IMR-90 (cell line): ENCODE measurements at regions not wholly inside any gene's neighbourhood (a gene's known extent, or its start where the extent isn't known, plus 50 kb on each side); places are given as distances from the start of the nearest gene placed in this dataset.

Experiments used
- ATAC-seq: fragments of 200-7000 bp; cut with Tn5 transposase; 2 replicates; pipeline ENCODE4 v1.9.1; 2020; ENCODE audit warnings: low read depth, mild to moderate bottlenecking, moderate library complexity
- BruUV-seq: library from RNA; stranded (reverse); fragments of 400-500 nt; replicated peaks from 2 replicates; lab custom pipeline; 2021; lab: Mats Ljungman, UMichigan
- CTCF ChIA-PET: fragments of 300-600 bp; formaldehyde crosslinking; extraction: SDS; loops from one replicate; lab custom pipeline; 2021; ENCODE audit warnings: antibody characterized with exemption; lab: Yijun Ruan, JAX
- POLR2A ChIA-PET: fragments of 300-600 bp; sonication (Branson Sonifier 250); formaldehyde crosslinking; loops from one replicate; lab custom pipeline; 2022; ENCODE audit warnings: antibody characterized with exemption; ENCODE audit not compliant: unreplicated experiment; lab: Charles Lee
- DNase-seq: peaks from one replicate; pipeline ENCODE4 v3.0.0; 2013
- H2AFZ ChIP-seq: replicated peaks from 2 replicates; pipeline ENCODE3; 2013; ENCODE audit warnings: low read length, mild to moderate bottlenecking; ENCODE audit not compliant: poor library complexity
- H2AK5ac ChIP-seq: 2 replicates; pipeline ENCODE4 v1.6.1; 2013; ENCODE audit warnings: low read depth, low read length, inconsistent platforms
- H2AK9ac ChIP-seq: replicated peaks from 2 replicates; pipeline ENCODE3; 2013; ENCODE audit warnings: mild to moderate bottlenecking, low read depth, low read length, moderate library complexity; ENCODE audit not compliant: poor library complexity
- H2BK120ac ChIP-seq: 2 replicates; pipeline ENCODE4 v1.6.1; 2013; ENCODE audit warnings: low read depth, low read length, inconsistent platforms
- H2BK15ac ChIP-seq: 3 replicates; pipeline ENCODE4 v1.6.1; 2013; ENCODE audit warnings: low read depth, low read length, inconsistent platforms
- H2BK20ac ChIP-seq: 2 replicates; pipeline ENCODE4 v1.6.1; 2013; ENCODE audit warnings: low read depth, mild to moderate bottlenecking, inconsistent platforms, low read length, moderate library complexity
- H2BK5ac ChIP-seq: 2 replicates; pipeline ENCODE4 v1.6.1; 2013; ENCODE audit warnings: mild to moderate bottlenecking, low read depth, low read length, inconsistent platforms; ENCODE audit not compliant: poor library complexity, severe bottlenecking
- H3K14ac ChIP-seq: replicated peaks from 2 replicates; pipeline ENCODE4 v1.6.1; 2013; ENCODE audit warnings: low read depth, low read length, inconsistent platforms
- H3K18ac ChIP-seq: 2 replicates; pipeline ENCODE4 v1.6.1; 2013; ENCODE audit warnings: low read depth, low read length, control low read depth
- H3K23ac ChIP-seq: 2 replicates; pipeline ENCODE4 v1.6.1; 2013; ENCODE audit warnings: low read depth, low read length, inconsistent platforms
- H3K27ac ChIP-seq: 2 replicates; pipeline ENCODE4 v1.5.1; 2013; ENCODE audit warnings: mild to moderate bottlenecking, control low read depth, low read length; ENCODE audit not compliant: insufficient read depth
- H3K27me3 ChIP-seq: 2 replicates; pipeline ENCODE4 v1.6.1; 2013; ENCODE audit warnings: low read length; ENCODE audit not compliant: control insufficient read depth, insufficient read depth
- H3K36me3 ChIP-seq: 2 replicates; pipeline ENCODE4 v1.6.1; 2013; ENCODE audit warnings: low read length, mixed read lengths; ENCODE audit not compliant: control insufficient read depth, insufficient read depth
- H3K4ac ChIP-seq: 2 replicates; pipeline ENCODE4 v1.6.1; 2013; ENCODE audit warnings: low read depth, low read length, inconsistent platforms
- H3K4me1 ChIP-seq: 2 replicates; pipeline ENCODE4 v1.6.1; 2013; ENCODE audit warnings: low read length, mixed read lengths; ENCODE audit not compliant: control insufficient read depth, insufficient read depth
- H3K4me2 ChIP-seq: 2 replicates; pipeline ENCODE4 v1.6.1; 2013; ENCODE audit warnings: low read depth, mild to moderate bottlenecking, control low read depth, low read length, moderate library complexity
- H3K4me3 ChIP-seq: 2 replicates; pipeline ENCODE4 v1.5.1; 2013; ENCODE audit warnings: low read depth, mild to moderate bottlenecking, control low read depth, low read length, moderate library complexity; ENCODE audit not compliant: insufficient read depth
- H3K56ac ChIP-seq: 2 replicates; pipeline ENCODE4 v1.6.1; 2013; ENCODE audit warnings: low read length, inconsistent platforms; ENCODE audit not compliant: insufficient read depth; ENCODE audit errors: extremely low read depth
- H3K79me1 ChIP-seq, 2 experiments: 2 replicates each; pipeline ENCODE4 v1.6.1; 2013; ENCODE audit warnings: low read length in 2 of 2, inconsistent platforms in 1 of 2, low read depth in 1 of 2
- H3K9ac ChIP-seq: 2 replicates; pipeline ENCODE4 v1.6.1; 2013; ENCODE audit warnings: low read depth, low read length, control low read depth
- H3K9me1 ChIP-seq: 2 replicates; pipeline ENCODE4 v1.6.1; 2013; ENCODE audit warnings: low read length, inconsistent platforms; ENCODE audit not compliant: insufficient read depth
- H3K9me3 ChIP-seq: 2 replicates; pipeline ENCODE4 v1.6.1; 2013; ENCODE audit warnings: low read length; ENCODE audit not compliant: control insufficient read depth, insufficient read depth
- H4K20me1 ChIP-seq: 2 replicates; pipeline ENCODE4 v1.6.1; 2013; ENCODE audit warnings: low read length, inconsistent platforms; ENCODE audit not compliant: insufficient read depth
- H4K5ac ChIP-seq: 2 replicates; pipeline ENCODE4 v1.6.1; 2013; ENCODE audit warnings: mild to moderate bottlenecking, low read depth, low read length, control low read depth
- H4K8ac ChIP-seq, 2 experiments: 2 replicates each; pipeline ENCODE4 v1.6.1; 2013; ENCODE audit warnings: low read depth in 2 of 2, low read length in 2 of 2, control low read depth in 1 of 2, inconsistent platforms in 1 of 2
- H4K91ac ChIP-seq: 2 replicates; pipeline ENCODE4 v1.6.1; 2013; ENCODE audit warnings: low read depth, low read length, inconsistent platforms; ENCODE audit not compliant: insufficient read depth
- BHLHE40 ChIP-seq: fragments of 150-350 bp; IDR thresholded peaks from 2 replicates; pipeline ENCODE4 v1.6.1; 2016; ENCODE audit warnings: mild to moderate bottlenecking, low read depth, low read length
- CEBPB ChIP-seq: IDR thresholded peaks from 2 replicates; pipeline ENCODE4 v1.6.1; 2012; ENCODE audit warnings: low read depth, low read length, improper control_type of control experiment
- CHD1 ChIP-seq: IDR thresholded peaks from 2 replicates; pipeline ENCODE4 v1.6.1; 2012; ENCODE audit warnings: low read depth, low read length, improper control_type of control experiment
- CTCF ChIP-seq: conservative IDR thresholded peaks from 2 replicates; pipeline ENCODE4 v1.5.1; 2012; ENCODE audit warnings: mild to moderate bottlenecking, low read depth, low read length, improper control_type of control experiment
- ELK1 ChIP-seq: fragments of 150-350 bp; IDR thresholded peaks from 2 replicates; pipeline ENCODE4 v1.6.1; 2016; ENCODE audit warnings: low read depth, mild to moderate bottlenecking, low read length, moderate library complexity, borderline replicate concordance
- FOS ChIP-seq: fragments of 150-350 bp; IDR thresholded peaks from 2 replicates; pipeline ENCODE4 v1.6.1; 2016; ENCODE audit warnings: low read depth, low read length
- MAFK ChIP-seq: IDR thresholded peaks from 2 replicates; pipeline ENCODE4 v1.6.1; 2012; ENCODE audit warnings: low read depth, low read length, improper control_type of control experiment
- MAZ ChIP-seq: IDR thresholded peaks from 2 replicates; pipeline ENCODE4 v1.6.1; 2012; ENCODE audit warnings: low read depth, mild to moderate bottlenecking, low read length, improper control_type of control experiment, moderate library complexity, borderline replicate concordance
- MXI1 ChIP-seq: IDR thresholded peaks from 2 replicates; pipeline ENCODE4 v1.6.1; 2012; ENCODE audit warnings: low read depth, mild to moderate bottlenecking, low read length, moderate library complexity, borderline replicate concordance
- NFE2L2 ChIP-seq: fragments of 150-350 bp; IDR thresholded peaks from 2 replicates; pipeline ENCODE4 v1.6.1; 2016; ENCODE audit warnings: low read depth, mild to moderate bottlenecking, low read length
- POLR2A ChIP-seq: IDR thresholded peaks from 2 replicates; pipeline ENCODE4 v1.6.1; 2012; ENCODE audit warnings: mild to moderate bottlenecking, low read depth, low read length
- RAD21 ChIP-seq: IDR thresholded peaks from 2 replicates; pipeline ENCODE4 v1.6.1; 2012; ENCODE audit warnings: low read length, improper control_type of control experiment
- RCOR1 ChIP-seq: IDR thresholded peaks from 2 replicates; pipeline ENCODE4 v1.6.1; 2012; ENCODE audit warnings: mild to moderate bottlenecking, low read length, improper control_type of control experiment; ENCODE audit not compliant: insufficient replicate concordance
- RFX5 ChIP-seq: IDR thresholded peaks from 2 replicates; pipeline ENCODE4 v1.8.0; 2012; ENCODE audit warnings: low read depth, mild to moderate bottlenecking, low read length, moderate library complexity
- SMC3 ChIP-seq: fragments of 150-350 bp; IDR thresholded peaks from 2 replicates; pipeline ENCODE4 v1.6.1; 2016; ENCODE audit warnings: low read depth, mild to moderate bottlenecking, antibody characterized with exemption, low read length, moderate library complexity
- USF2 ChIP-seq: fragments of 150-350 bp; IDR thresholded peaks from 2 replicates; pipeline ENCODE4 v1.6.1; 2017; ENCODE audit warnings: mild to moderate bottlenecking, antibody characterized with exemption, low read length, low read depth
- dilution Hi-C: fragments of 300-500 bp; cut with HindIII; formaldehyde crosslinking; loops from one replicate; pipeline ENCODE4 v1.14.3; 2018; ENCODE audit warnings: low sequenced_read_pairs; ENCODE audit not compliant: unreplicated experiment
- in situ Hi-C: fragments of 300-500 bp; cut with MboI; formaldehyde crosslinking; loops from 3 replicates; pipeline ENCODE4 v1.14.3; 2019; ENCODE audit warnings: low sequenced_read_pairs, inconsistent platforms, mixed read lengths
- intact Hi-C: fragments of 100-400 bp; cut with micrococcal nuclease; formaldehyde crosslinking; loops from 2 replicates; pipeline ENCODE4 v1.10.0; 2022

GRCh38 chr9:79880626-79881025 is 308.9 kb downstream of the TLE4 start:
- in situ Hi-C loops: no loop called here
- intact Hi-C loops: no loop called here
- H3K4me1 ChIP-seq: no peaks in the 10 kb centered on the region

More at GRCh38 chr9:79880626-79881025, 308.9 kb downstream of the TLE4 start:
- Histone ChIP-seq H4K5ac (no peak overlapping the region), H2BK5ac (no peak overlapping the region), H3K56ac (no peak overlapping the region), H4K20me1 (no peaks in the 10 kb centered on the region), H2AK9ac (no peak overlapping the region), H2BK120ac (no peak overlapping the region), H2BK15ac (no peak overlapping the region), H3K4me3 (no peak overlapping the region), H4K91ac (no peak overlapping the region), H3K4ac (no peak overlapping the region), H3K9me1 (no peaks in the 10 kb centered on the region), H3K4me2 (no peak overlapping the region), H2AK5ac (no peak overlapping the region), H3K18ac (no peak overlapping the region), H3K23ac (no peak overlapping the region), H2AFZ (no peak overlapping the region), H3K9me3 (no peaks in the 10 kb centered on the region), H3K27ac (no peak overlapping the region), H3K36me3 (no peaks in the 10 kb centered on the region), H3K79me1 (no peaks in the 10 kb centered on the region), H2BK20ac (no peak overlapping the region), H3K9ac (no peak overlapping the region), H4K8ac (no peak overlapping the region), H3K27me3 (peaks cover 2% of the 10 kb centered on the region; the same call in 1 of the 2 replicates), H3K14ac (no peak overlapping the region)
- no peak for ATAC-seq
- ChIA-PET CTCF (interaction anchor here (1.0 kb wide), 1 partner anchor 10 kb away, joined by 3 read pairs; no protein-coding TSS in a partner anchor), POLR2A (interaction anchor here (0.6 kb wide), 1 partner anchor 474 kb away, joined by 4 read pairs; no protein-coding TSS in a partner anchor)
- DNase-seq: no peak
- BruUV-seq: no TSS peak
- TF ChIP-seq MAFK: no peak
- no peak for TF ChIP-seq RFX5
- TF ChIP-seq FOS: no peak
- no peak for TF ChIP-seq CEBPB
- no peak for TF ChIP-seq RAD21
- TF ChIP-seq MAZ: no peak
- TF ChIP-seq RCOR1: no peak
- TF ChIP-seq SMC3: no peak
- no peak for TF ChIP-seq CTCF
- no peak for TF ChIP-seq ELK1
- no peak for TF ChIP-seq CHD1
- TF ChIP-seq BHLHE40: no peak
- TF ChIP-seq POLR2A: no peak
- no peak for TF ChIP-seq USF2
- TF ChIP-seq MXI1: no peak
- TF ChIP-seq NFE2L2: no peak
- dilution Hi-C loops: no loop called here
